ENCODE measurements at regions not wholly inside any gene's neighbourhood (a gene's known extent, or its start where the extent isn't known, plus 50 kb on each side); places are given as distances from the start of the nearest gene placed in this dataset.
A peak's percentile ranks its signal among the peaks of the same experiment; 100 is the strongest.

- peak; percentile 68 for DNase-seq
Measured at GRCh38 chr13:80131204-80131603, 209.7 kb downstream of the SPRY2 start.

- no peak for DNase-seq
Measured at GRCh38 chr13:80126389-80127068, 214.4 kb downstream of the SPRY2 start.

GRCh38 chr13:80123945-80124344 lies 217.0 kb downstream of the SPRY2 start:
- DNase-seq: no peak

- DNase-seq: no peak
Measured at GRCh38 chr13:80121038-80121437, 219.9 kb downstream of the SPRY2 start.

GRCh38 chr13:80118506-80118905 lies 222.4 kb downstream of the SPRY2 start:
- no peak for DNase-seq

GRCh38 chr13:80118099-80118498 lies 222.8 kb downstream of the SPRY2 start:
- no peak for DNase-seq

- DNase-seq: no peak
Measured at GRCh38 chr13:80117515-80117914, 223.4 kb downstream of the SPRY2 start.

- DNase-seq: no peak
Measured at GRCh38 chr13:80116107-80116506, 224.8 kb downstream of the SPRY2 start.

GRCh38 chr13:80115616-80116015 lies 225.3 kb downstream of the SPRY2 start:
- no peak for DNase-seq

- no peak for DNase-seq
Measured at GRCh38 chr13:80113714-80114454, 227.0 kb downstream of the SPRY2 start.

- no peak for DNase-seq
Measured at GRCh38 chr13:80109303-80109702, 231.6 kb downstream of the SPRY2 start.

GRCh38 chr13:80105350-80105749 lies 235.6 kb downstream of the SPRY2 start:
- no peak for DNase-seq

GRCh38 chr13:80101040-80101439 lies 239.9 kb downstream of the SPRY2 start:
- DNase-seq: no peak

GRCh38 chr13:80100636-80101035 lies 240.3 kb downstream of the SPRY2 start:
- DNase-seq: no peak

- DNase-seq: no peak
Measured at GRCh38 chr13:80097561-80097960, 243.4 kb downstream of the SPRY2 start.

- no peak for DNase-seq
Measured at GRCh38 chr13:80096383-80096782, 244.5 kb downstream of the SPRY2 start.

- DNase-seq: peak; percentile 19
Measured at GRCh38 chr13:80094526-80094925, 246.4 kb downstream of the SPRY2 start.

- DNase-seq: no peak
Measured at GRCh38 chr13:80093888-80094287, 247.0 kb downstream of the SPRY2 start.

GRCh38 chr13:80086304-80086721 lies 254.6 kb downstream of the SPRY2 start:
- DNase-seq: no peak

- peak; percentile 66 for DNase-seq
Measured at GRCh38 chr13:80083853-80084676, 256.9 kb downstream of the SPRY2 start.

GRCh38 chr13:80083081-80083852 lies 257.7 kb downstream of the SPRY2 start:
- DNase-seq: no peak

Data from left kidney (tissue), 1 donor.